ENCODE measurements at regions not wholly inside any gene's neighbourhood (a gene's known extent, or its start where the extent isn't known, plus 50 kb on each side); places are given as distances from the start of the nearest gene placed in this dataset.

GRCh38 chr6:15145821-15146220 lies 100.0 kb upstream of the JARID2 start:
- Histone ChIP-seq H3K27ac (ENCODE audit: low read depth, low read length) (no peak overlapping the region), H3K9me2 (replicated peaks; ENCODE audit: insufficient read depth, low read length) (no peaks in the 10 kb centered on the region), H4K20me1 (ENCODE audit: low read depth, low read length) (no peaks in the 10 kb centered on the region), H3F3A (ENCODE audit: insufficient read depth) (no peaks in the 10 kb centered on the region), H2AFZ (ENCODE audit: low read depth, low read length, severe bottlenecking) (no peak overlapping the region), H3K4me3 (ENCODE audit: insufficient read depth, low read length, poor library complexity, severe bottlenecking) (no peak overlapping the region), H3K79me2 (ENCODE audit: insufficient read depth, low read length) (no peaks in the 10 kb centered on the region), H3K9ac (ENCODE audit: low read length) (no peak overlapping the region), H3K9me3 (ENCODE audit: insufficient read depth, low read length) (no peaks in the 10 kb centered on the region), H3K36me3 (ENCODE audit: low read length) (no peaks in the 10 kb centered on the region), H3K4me2 (ENCODE audit: low read depth, low read length, poor library complexity, severe bottlenecking) (no peak overlapping the region), H3K27me3 (ENCODE audit: low read length) (no peaks in the 10 kb centered on the region)
- TF ChIP-seq EZH2phosphoT487 (conservative IDR thresholded peaks at IDR 0.05; ENCODE audit: low read length) (no peak), CTCF (IDR thresholded peaks at IDR 0.05; ENCODE audit: insufficient read depth, low read length, poor library complexity, severe bottlenecking) (no peak)

GRCh38 chr6:15147827-15148226 lies 98.0 kb upstream of the JARID2 start:
- Histone ChIP-seq H3K9me2 (replicated peaks; ENCODE audit: insufficient read depth, low read length) (no peaks in the 10 kb centered on the region), H3K27ac (ENCODE audit: low read depth, low read length) (no peak overlapping the region), H3F3A (ENCODE audit: insufficient read depth) (no peaks in the 10 kb centered on the region), H3K4me2 (ENCODE audit: low read depth, low read length, poor library complexity, severe bottlenecking) (no peak overlapping the region), H3K9me3 (ENCODE audit: insufficient read depth, low read length) (no peaks in the 10 kb centered on the region), H3K36me3 (ENCODE audit: low read length) (no peaks in the 10 kb centered on the region), H2AFZ (ENCODE audit: low read depth, low read length, severe bottlenecking) (no peak overlapping the region), H3K79me2 (ENCODE audit: insufficient read depth, low read length) (no peaks in the 10 kb centered on the region), H3K4me3 (ENCODE audit: insufficient read depth, low read length, poor library complexity, severe bottlenecking) (no peak overlapping the region), H4K20me1 (ENCODE audit: low read depth, low read length) (no peaks in the 10 kb centered on the region), H3K27me3 (ENCODE audit: low read length) (no peaks in the 10 kb centered on the region), H3K9ac (ENCODE audit: low read length) (no peak overlapping the region)
- no peak for TF ChIP-seq EZH2phosphoT487 (conservative IDR thresholded peaks at IDR 0.05; ENCODE audit: low read length)
- TF ChIP-seq CTCF (IDR thresholded peaks at IDR 0.05; ENCODE audit: insufficient read depth, low read length, poor library complexity, severe bottlenecking): no peak

- H3K9ac ChIP-seq (ENCODE audit: low read length): no peak overlapping the region
- H3K9me3 ChIP-seq (ENCODE audit: insufficient read depth, low read length): no peaks in the 10 kb centered on the region
- no peaks in the 10 kb centered on the region for H4K20me1 ChIP-seq (ENCODE audit: low read depth, low read length)
- H3K79me2 ChIP-seq (ENCODE audit: insufficient read depth, low read length): no peaks in the 10 kb centered on the region
- H2AFZ ChIP-seq (ENCODE audit: low read depth, low read length, severe bottlenecking): no peak overlapping the region
- no peaks in the 10 kb centered on the region for H3K36me3 ChIP-seq (ENCODE audit: low read length)
- no peak overlapping the region for H3K4me2 ChIP-seq (ENCODE audit: low read depth, low read length, poor library complexity, severe bottlenecking)
- no peaks in the 10 kb centered on the region for H3F3A ChIP-seq (ENCODE audit: insufficient read depth)
- H3K27ac ChIP-seq (ENCODE audit: low read depth, low read length): no peak overlapping the region
- H3K9me2 ChIP-seq (replicated peaks; ENCODE audit: insufficient read depth, low read length): no peaks in the 10 kb centered on the region
- no peaks in the 10 kb centered on the region for H3K27me3 ChIP-seq (ENCODE audit: low read length)
- TF ChIP-seq EZH2phosphoT487 (conservative IDR thresholded peaks at IDR 0.05; ENCODE audit: low read length) (no peak), CTCF (IDR thresholded peaks at IDR 0.05; ENCODE audit: insufficient read depth, low read length, poor library complexity, severe bottlenecking) (no peak)
- no peak overlapping the region for H3K4me3 ChIP-seq (ENCODE audit: insufficient read depth, low read length, poor library complexity, severe bottlenecking)
Measured at GRCh38 chr6:15148356-15148946, 97.4 kb upstream of the JARID2 start.
